NB4 (cell line): ENCODE measurements at regions not wholly inside any gene's neighbourhood (a gene's known extent, or its start where the extent isn't known, plus 50 kb on each side); places are given as distances from the start of the nearest gene placed in this dataset.

Source experiments
- CTCF ChIP-seq: IDR thresholded peaks from one replicate; pipeline ENCODE4 v1.5.1; 2012; ENCODE audit warnings: low read depth, low read length
- POLR2A ChIP-seq: IDR thresholded peaks from 2 replicates; pipeline ENCODE4 v1.6.1; 2011; ENCODE audit warnings: mild to moderate bottlenecking; ENCODE audit not compliant: insufficient read length; ENCODE audit errors: extremely low read depth

- TF ChIP-seq POLR2A (no peak), CTCF (no peak)
Observed at GRCh38 chr18:28669165-28669564, 492.2 kb upstream of the CDH2 start.
